ENCODE measurements at regions not wholly inside any gene's neighbourhood (a gene's known extent, or its start where the extent isn't known, plus 50 kb on each side); places are given as distances from the start of the nearest gene placed in this dataset.

- TF ChIP-seq CTCF (IDR thresholded peaks at IDR 0.05; ENCODE audit: insufficient read depth, low read depth, low read length) (no peak), EZH2 (IDR thresholded peaks at IDR 0.05; ENCODE audit: insufficient read depth, low read length) (no peak)
These were observed 417.4 kb downstream of the KCNJ3 start for GRCh38 chr2:155115846-155116245.

Measured in astrocyte (in vitro differentiated cells and primary cell).